Ectodermal cell (in vitro differentiated cells): ENCODE measurements at regions not wholly inside any gene's neighbourhood (a gene's known extent, or its start where the extent isn't known, plus 50 kb on each side); places are given as distances from the start of the nearest gene placed in this dataset.

ENCODE experiments used
- H3K27ac ChIP-seq: 2 replicates; pipeline ENCODE4 v1.7.0; 2013; ENCODE audit warnings: mild to moderate bottlenecking, low read depth, low read length; ENCODE audit not compliant: insufficient read depth, poor library complexity, severe bottlenecking
- H3K27me3 ChIP-seq: 2 replicates; pipeline ENCODE4 v1.7.0; 2013; ENCODE audit warnings: mild to moderate bottlenecking, low read length; ENCODE audit not compliant: insufficient read depth, control insufficient read depth, poor library complexity, severe bottlenecking
- H3K36me3 ChIP-seq: one replicate; pipeline ENCODE4 v1.7.0; 2013; ENCODE audit warnings: low read length; ENCODE audit not compliant: control insufficient read depth, insufficient read depth
- H3K4me1 ChIP-seq: one replicate; pipeline ENCODE4 v1.7.0; 2013; ENCODE audit warnings: low read length; ENCODE audit not compliant: control insufficient read depth, insufficient read depth
- H3K4me3 ChIP-seq: 2 replicates; pipeline ENCODE4 v1.7.0; 2013; ENCODE audit warnings: low read depth, low read length, control low read depth; ENCODE audit not compliant: insufficient read depth
- H3K9me3 ChIP-seq: 2 replicates; pipeline ENCODE4 v1.7.0; 2013; ENCODE audit warnings: mild to moderate bottlenecking, low read length, moderate library complexity; ENCODE audit not compliant: control insufficient read depth
- WGBS, 2 experiments: methylation state at CpG; one replicate each; pipeline ENCODE4 v1.1.7; 2013; ENCODE audit warnings: missing lambda C conversion rate in 2 of 2; 5-methylcytosine and 5-hydroxymethylcytosine counted together

GRCh38 chr2:6749962-6750361 lies 115.7 kb downstream of the CMPK2 start:
- WGBS, 2 experiments: 75 to 85% methylated on average over 2 of the region's 2 CpGs
- no peaks in the 10 kb centered on the region for H3K9me3 ChIP-seq
- H3K4me1 ChIP-seq: no peaks in the 10 kb centered on the region
- H3K27me3 ChIP-seq: no peaks in the 10 kb centered on the region
- no peak overlapping the region for H3K4me3 ChIP-seq
- H3K36me3 ChIP-seq: no peaks in the 10 kb centered on the region
- no peak overlapping the region for H3K27ac ChIP-seq

GRCh38 chr2:6750411-6751158 lies 115.1 kb downstream of the CMPK2 start:
- Histone ChIP-seq H3K36me3 (no peaks in the 10 kb centered on the region), H3K27me3 (no peaks in the 10 kb centered on the region), H3K4me1 (no peaks in the 10 kb centered on the region), H3K4me3 (no peak overlapping the region), H3K27ac (no peak overlapping the region), H3K9me3 (no peaks in the 10 kb centered on the region)
- 95 to 97% methylated on average over 8 of the region's 8 CpGs for WGBS, 2 experiments

GRCh38 chr2:6754419-6754818 lies 111.3 kb downstream of the CMPK2 start:
- Histone ChIP-seq H3K4me3 (no peak overlapping the region), H3K4me1 (no peaks in the 10 kb centered on the region), H3K9me3 (no peaks in the 10 kb centered on the region), H3K27me3 (no peaks in the 10 kb centered on the region), H3K27ac (no peak overlapping the region), H3K36me3 (no peaks in the 10 kb centered on the region)
- WGBS, 2 experiments: 86 to 88% methylated on average over 8 to 9 of the region's 9 CpGs

- Histone ChIP-seq H3K4me1 (no peaks in the 10 kb centered on the region), H3K36me3 (no peaks in the 10 kb centered on the region)
- 91 to 94% methylated on average over 6 of the region's 6 CpGs for WGBS, 2 experiments
These were observed 110.3 kb downstream of the CMPK2 start for GRCh38 chr2:6755456-6755855.

GRCh38 chr2:6757215-6757614 lies 108.5 kb downstream of the CMPK2 start:
- Histone ChIP-seq H3K27ac (no peak overlapping the region), H3K27me3 (no peaks in the 10 kb centered on the region), H3K9me3 (no peaks in the 10 kb centered on the region), H3K4me3 (no peak overlapping the region), H3K4me1 (no peaks in the 10 kb centered on the region), H3K36me3 (no peaks in the 10 kb centered on the region)
- 88 to 91% methylated on average over 10 of the region's 10 CpGs for WGBS, 2 experiments

More at GRCh38 chr2:6755456-6755855, 110.3 kb downstream of the CMPK2 start:
- no peak overlapping the region for H3K4me3 ChIP-seq
- H3K27me3 ChIP-seq: no peaks in the 10 kb centered on the region
- H3K9me3 ChIP-seq: no peaks in the 10 kb centered on the region
- H3K27ac ChIP-seq: no peak overlapping the region

- 87 to 92% methylated on average over 2 of the region's 2 CpGs for WGBS, 2 experiments
- Histone ChIP-seq H3K36me3 (no peaks in the 10 kb centered on the region), H3K4me3 (no peak overlapping the region), H3K9me3 (no peaks in the 10 kb centered on the region), H3K27me3 (no peaks in the 10 kb centered on the region), H3K4me1 (no peaks in the 10 kb centered on the region), H3K27ac (no peak overlapping the region)
These were observed 106.0 kb downstream of the CMPK2 start for GRCh38 chr2:6759689-6760088.

GRCh38 chr2:6760132-6760531 lies 105.6 kb downstream of the CMPK2 start:
- WGBS, 2 experiments: 96 to 97% methylated on average over 5 of the region's 5 CpGs
- H3K36me3 ChIP-seq: no peaks in the 10 kb centered on the region
- H3K4me1 ChIP-seq: no peaks in the 10 kb centered on the region
- no peaks in the 10 kb centered on the region for H3K9me3 ChIP-seq
- H3K4me3 ChIP-seq: no peak overlapping the region
- H3K27me3 ChIP-seq: no peaks in the 10 kb centered on the region
- no peak overlapping the region for H3K27ac ChIP-seq

GRCh38 chr2:6764968-6765723 lies 100.6 kb downstream of the CMPK2 start:
- Histone ChIP-seq H3K27me3 (no peaks in the 10 kb centered on the region), H3K4me3 (no peak overlapping the region), H3K36me3 (no peaks in the 10 kb centered on the region), H3K27ac (no peak overlapping the region), H3K4me1 (no peaks in the 10 kb centered on the region), H3K9me3 (no peaks in the 10 kb centered on the region)
- 81 to 85% methylated on average over 8 of the region's 9 CpGs for WGBS, 2 experiments

- H3K27me3 ChIP-seq: peaks cover 4% of the 10 kb centered on the region
- peaks cover 14% of the 10 kb centered on the region for H3K4me1 ChIP-seq
- H3K4me3 ChIP-seq: no peak overlapping the region
- H3K9me3 ChIP-seq: no peaks in the 10 kb centered on the region
- no peak overlapping the region for H3K27ac ChIP-seq
- H3K36me3 ChIP-seq: no peaks in the 10 kb centered on the region
These were observed 96.4 kb downstream of the CMPK2 start for GRCh38 chr2:6769346-6769745.

GRCh38 chr2:6770006-6770405 lies 95.7 kb downstream of the CMPK2 start:
- WGBS, 2 experiments: 95% methylated on average over 16 of the region's 16 CpGs
- no peaks in the 10 kb centered on the region for H3K9me3 ChIP-seq
- H3K36me3 ChIP-seq: no peaks in the 10 kb centered on the region
- peaks cover 14% of the 10 kb centered on the region for H3K4me1 ChIP-seq
- H3K27me3 ChIP-seq: peaks cover 4% of the 10 kb centered on the region
- no peak overlapping the region for H3K4me3 ChIP-seq
- no peak overlapping the region for H3K27ac ChIP-seq
